ENCODE measurements at regions not wholly inside any gene's neighbourhood (a gene's known extent, or its start where the extent isn't known, plus 50 kb on each side); places are given as distances from the start of the nearest gene placed in this dataset.

DNA sequence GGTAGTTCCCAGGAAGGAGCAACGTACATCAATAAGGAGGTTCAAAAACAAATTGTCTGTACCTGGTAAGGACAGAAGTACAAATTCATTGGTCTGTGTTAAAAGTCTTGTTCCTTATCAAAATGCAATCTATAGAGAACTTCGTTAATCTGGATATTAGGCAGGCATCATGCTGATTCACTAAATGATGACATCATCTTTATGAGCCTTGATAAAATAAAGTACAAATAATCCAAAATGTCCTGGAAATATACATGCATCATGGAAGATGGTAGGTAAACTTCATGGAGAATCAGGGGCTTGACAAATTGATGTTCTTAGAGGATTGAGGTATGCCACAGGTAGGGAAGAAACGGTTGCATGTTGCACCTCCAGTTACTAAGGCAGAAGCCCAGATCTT, 433.9 kb downstream of the TRIML1 start:
- no peak for DNase-seq

DNA sequence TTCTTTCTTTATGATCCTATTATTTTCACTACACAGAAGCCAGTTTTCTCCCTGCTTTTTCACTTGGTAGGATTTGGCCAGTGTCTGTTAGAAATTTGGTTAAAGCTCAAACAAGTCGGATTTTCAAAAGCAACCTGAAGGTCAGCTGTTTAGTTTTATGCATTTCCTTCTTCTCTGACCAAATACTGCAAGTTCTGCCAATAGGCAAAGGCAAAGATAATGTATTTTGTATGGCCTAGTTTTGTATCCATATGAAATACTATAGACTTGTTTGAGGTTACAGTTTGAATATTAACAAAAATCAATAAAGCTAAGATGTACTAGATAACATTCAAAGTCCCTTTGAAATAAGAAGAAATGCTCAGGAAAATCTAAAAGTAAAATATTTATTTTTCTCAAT, 439.4 kb downstream of the TRIML1 start:
- no peak for DNase-seq

DNA sequence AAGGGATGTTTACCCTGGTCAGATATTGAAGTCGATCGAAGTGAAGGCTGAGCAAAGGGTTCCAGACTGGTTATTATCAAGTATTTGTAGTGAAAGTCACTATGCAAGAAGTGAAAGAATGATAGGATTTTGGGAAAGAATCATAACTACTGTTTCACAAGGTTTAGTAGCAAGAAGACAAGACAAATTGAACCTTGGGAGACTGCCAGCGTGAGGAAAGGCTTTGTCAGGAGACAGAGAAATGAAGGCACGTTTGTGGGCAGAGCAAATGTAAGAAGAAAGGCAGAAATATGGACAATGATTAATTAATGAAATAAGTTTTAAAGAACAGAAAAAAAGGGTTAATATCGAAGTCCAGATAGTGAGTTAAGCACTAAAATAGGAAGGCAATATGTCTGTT, 456.8 kb downstream of the TRIML1 start:
- peak; percentile 69 for DNase-seq

DNA sequence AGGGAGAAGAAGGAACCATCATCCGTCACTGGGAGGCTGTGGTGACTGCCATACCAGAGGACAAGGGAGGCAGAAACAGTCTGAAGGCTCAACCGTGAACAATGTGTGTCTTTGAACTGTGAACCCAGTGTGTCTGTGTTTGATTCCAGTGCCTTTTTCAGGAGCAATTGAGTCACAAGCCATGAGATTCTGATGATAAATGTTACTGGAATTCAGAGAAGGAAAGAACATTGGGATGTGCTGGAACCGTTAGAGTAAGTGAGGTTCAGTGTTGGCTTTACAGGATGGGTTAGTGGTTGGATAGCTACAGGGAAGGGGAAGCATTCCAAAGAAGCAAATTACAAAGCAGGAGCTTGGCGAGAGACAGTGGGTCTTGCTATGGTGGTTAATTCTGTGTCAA, 464.4 kb downstream of the TRIML1 start:
- peak; percentile 7 for DNase-seq

DNA sequence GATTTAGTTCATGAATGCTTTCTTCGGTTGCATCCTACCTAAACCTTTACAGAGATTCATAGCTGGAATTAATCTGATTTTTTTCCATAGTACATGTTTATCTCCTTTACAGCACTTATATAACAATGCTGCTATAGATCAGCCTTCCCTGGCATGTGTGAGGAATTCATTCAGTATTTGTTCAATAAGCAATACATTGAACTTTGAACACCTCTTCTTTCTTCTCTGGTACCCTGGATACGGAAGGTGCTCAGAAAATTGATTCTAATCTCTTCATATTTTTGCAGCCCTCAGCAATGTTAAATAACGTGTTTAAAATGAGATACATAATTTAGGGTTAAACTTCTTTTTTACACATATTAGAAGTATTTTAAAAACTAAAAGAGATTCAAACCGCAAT, 467.4 kb downstream of the TRIML1 start:
- no peak for DNase-seq

GRCh38 chr4:188611143-188611542, 471.9 kb downstream of the TRIML1 start:
- no peak for DNase-seq

GRCh38 chr4:188612659-188613058, 473.4 kb downstream of the TRIML1 start:
- no peak for DNase-seq

DNA sequence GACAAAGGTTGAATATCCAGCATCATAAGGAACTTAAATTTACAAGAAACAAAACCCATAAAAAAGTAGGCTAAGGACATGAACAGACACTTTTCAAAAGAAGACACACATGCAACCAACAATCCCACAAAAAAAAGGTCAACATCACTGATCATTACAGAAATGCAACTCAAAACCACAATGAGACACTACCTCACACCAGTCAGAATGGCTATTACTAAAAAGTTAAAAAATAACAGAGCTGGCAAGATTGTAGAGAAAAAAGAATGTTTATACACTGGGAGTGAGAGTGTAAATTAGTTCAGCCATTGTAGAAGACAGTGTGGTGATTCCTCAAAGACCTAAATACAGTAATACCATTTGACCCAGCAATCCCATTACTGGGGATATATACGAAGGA, 474.7 kb downstream of the TRIML1 start:
- no peak for DNase-seq

GRCh38 chr4:188619456-188620149, 480.4 kb downstream of the TRIML1 start:
- no peak for DNase-seq

DNA sequence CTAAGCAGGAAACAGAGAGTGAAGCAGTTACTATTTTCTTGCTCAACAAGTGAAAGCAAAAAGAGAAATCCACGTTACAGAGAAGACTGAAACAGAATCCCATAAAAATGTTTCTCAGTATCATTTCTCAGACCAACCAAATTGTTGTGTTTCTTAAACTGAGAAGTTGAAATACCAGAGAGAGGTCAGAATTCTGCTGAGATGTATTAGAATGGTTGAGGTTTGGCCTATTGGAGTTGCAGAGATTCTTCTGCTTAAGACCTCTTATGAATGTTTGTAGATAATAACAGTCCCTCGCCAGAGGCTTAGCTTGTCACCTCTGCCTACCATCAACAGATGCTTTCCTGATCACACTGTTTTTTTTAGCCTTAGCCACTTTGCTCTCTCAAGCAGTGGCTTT, 481.4 kb downstream of the TRIML1 start:
- DNase-seq = no peak

DNA sequence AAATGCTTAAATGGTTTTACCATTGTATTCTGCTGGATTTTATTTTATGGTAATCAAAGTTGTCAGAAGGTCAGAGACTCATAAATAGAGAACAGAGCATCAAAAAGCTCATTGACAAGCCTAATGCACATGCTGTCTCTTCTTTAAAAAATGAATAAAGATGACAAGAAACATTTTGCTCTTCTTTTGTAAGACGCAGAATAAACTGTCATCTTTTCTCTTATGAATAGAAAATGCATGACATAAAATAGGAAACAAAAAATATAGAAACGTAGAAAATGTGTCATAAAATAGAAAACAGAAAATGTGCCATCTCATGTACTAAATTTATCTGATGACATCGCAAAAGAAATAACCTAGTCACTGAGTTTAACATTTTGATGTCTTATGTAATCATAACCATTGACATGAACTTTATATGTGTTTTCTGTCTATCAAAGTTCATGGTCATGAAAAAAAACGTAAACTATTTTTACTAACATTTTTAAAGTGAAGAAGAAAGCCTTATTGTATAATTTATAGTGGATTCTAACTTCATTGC, 484.1 kb downstream of the TRIML1 start:
- no peak for DNase-seq

- no peak for DNase-seq
These were observed 485.1 kb downstream of the TRIML1 start for GRCh38 chr4:188624370-188624769.

DNA sequence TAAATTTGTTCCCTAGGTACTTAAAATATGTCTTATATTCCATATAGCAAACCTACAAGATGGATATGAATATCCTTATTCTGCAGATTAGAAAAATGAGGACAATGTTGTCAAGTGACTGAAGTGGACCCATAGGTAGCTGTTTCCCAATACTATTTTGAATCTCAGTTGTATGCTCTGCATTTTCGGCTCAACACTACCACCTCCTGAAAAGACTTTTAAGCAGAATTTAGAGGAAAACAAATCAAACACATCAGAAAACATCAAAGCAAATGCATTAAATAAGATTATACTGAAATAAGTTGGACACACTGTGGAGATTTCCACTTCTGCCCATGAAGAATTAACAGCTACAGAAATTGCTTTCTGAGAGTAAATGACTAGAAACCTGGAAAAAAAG, 488.7 kb downstream of the TRIML1 start:
- DNase-seq = no peak

- no peak for DNase-seq
These were observed 500.3 kb downstream of the TRIML1 start for GRCh38 chr4:188639479-188640100.

- DNase-seq = no peak
These were observed 508.7 kb downstream of the TRIML1 start for GRCh38 chr4:188647820-188648370.

DNA sequence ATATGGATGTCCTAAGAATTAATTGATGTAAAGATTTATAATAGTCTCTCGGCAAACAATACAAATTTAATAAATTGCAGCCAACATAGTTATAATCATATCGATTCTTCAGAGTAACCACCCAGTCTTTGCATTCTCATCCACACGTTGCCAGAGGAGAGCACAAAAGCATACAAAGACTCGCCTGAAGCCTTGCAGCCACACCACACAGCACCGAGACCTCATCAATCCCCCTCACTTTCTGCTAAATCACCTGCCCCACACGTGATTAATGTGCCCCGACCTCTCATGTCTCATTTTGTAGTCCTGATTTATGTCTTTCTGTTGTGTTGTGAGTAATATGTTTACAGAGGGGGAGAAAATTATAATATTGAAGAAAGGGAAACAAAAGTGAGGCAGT, 510.4 kb downstream of the TRIML1 start:
- DNase-seq = no peak

DNA sequence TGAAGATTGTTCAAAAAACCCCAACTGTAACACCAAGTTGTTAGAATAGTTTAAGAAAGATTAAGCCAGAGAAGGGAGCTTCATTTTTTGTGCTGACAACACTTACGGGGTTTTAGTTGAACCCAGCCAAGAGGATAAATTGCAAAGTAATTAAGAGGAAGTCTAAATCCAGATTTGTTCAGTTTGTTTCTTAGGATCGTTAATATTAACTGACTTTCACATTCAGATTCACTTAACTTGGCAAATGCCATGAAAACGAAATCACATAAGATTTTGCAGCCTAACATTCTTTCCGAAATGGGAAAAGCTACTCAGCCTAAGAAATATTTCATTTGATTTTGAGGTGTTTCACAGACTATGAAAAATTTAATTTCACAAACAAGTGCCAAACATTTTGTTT, 511.3 kb downstream of the TRIML1 start:
- no peak for DNase-seq

- DNase-seq = no peak
These were observed 518.1 kb downstream of the TRIML1 start for GRCh38 chr4:188657365-188657764.

DNA sequence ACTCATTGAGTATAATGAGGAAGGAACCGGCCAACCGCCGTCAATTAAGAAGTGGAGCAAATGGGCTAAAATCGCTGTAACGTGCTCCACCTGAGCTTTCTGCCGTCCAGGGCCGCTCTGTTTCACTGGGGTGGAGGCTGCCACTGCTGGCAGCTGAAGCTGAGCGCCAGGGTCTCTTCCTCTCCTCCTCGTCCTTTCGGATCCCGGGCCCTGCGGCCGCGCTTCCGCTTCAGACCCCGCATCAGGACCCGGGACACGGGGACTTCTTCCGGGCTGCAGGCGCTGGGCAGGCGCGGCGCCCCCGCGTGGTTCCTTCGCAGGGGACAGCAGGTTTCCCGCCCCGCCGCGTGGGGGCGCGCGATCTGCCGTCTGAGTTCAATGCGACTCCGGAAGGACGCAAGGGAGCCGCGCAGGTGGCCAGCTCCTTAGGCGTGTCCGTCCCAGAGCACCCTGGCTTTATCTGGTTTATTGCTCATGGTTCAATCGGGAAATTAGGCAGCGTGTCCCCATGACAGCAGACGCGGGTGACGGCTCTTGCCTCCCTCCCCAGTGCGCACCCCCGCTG, 519.8 kb downstream of the TRIML1 start:
- no peak for DNase-seq

DNA sequence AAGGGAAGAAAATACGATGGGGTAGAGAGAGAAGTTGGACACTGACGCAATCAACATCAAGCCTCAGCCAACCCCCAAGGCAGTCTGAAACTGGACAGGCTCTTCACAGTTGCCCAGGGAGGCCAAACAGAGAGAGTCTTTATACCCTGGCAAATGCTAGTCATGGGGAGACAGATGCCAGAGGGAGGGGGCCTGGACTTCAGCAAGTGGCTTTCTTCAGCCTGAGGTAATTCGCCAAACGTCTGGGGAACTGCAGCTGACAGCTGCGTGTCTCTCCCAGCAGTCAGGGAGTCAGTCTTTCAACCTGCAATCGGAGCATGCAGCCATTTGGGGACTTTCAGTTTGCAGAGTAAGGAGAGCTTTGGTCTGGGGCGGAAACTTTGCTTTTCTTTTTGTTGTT, 521.6 kb downstream of the TRIML1 start:
- DNase-seq = no peak

DNA sequence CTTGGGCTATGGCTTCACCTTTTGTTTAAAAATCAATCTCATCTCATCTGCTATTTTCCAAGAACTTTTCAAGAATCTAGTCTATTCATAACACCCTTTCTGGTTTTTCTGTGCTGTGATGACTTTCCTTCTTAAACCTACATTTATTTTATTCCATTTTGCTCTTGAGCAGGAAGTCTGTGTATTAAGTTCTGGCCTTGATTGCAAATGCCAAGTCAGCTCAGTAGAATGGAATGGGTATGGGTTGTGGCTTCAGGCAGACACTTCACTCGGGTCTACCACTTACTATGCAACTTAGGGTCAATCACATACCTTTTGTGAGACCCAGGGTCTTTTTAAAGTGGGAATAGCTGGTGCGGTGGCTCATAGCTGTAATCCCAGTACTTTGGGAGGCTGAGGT, 522.3 kb downstream of the TRIML1 start:
- peak; percentile 44 for DNase-seq

GRCh38 chr4:188663369-188663768, 524.1 kb downstream of the TRIML1 start:
- no peak for DNase-seq
